IMR-90 (cell line): ENCODE measurements at regions not wholly inside any gene's neighbourhood (a gene's known extent, or its start where the extent isn't known, plus 50 kb on each side); places are given as distances from the start of the nearest gene placed in this dataset.

Experiments used
- ATAC-seq: fragments of 200-7000 bp; cut with Tn5 transposase; 2 replicates; pipeline ENCODE4 v1.9.1; 2020; ENCODE audit warnings: low read depth, mild to moderate bottlenecking, moderate library complexity
- BruUV-seq: library from RNA; stranded (reverse); fragments of 400-500 nt; replicated peaks from 2 replicates; lab custom pipeline; 2021; lab: Mats Ljungman, UMichigan
- CTCF ChIA-PET: fragments of 300-600 bp; formaldehyde crosslinking; extraction: SDS; loops from one replicate; lab custom pipeline; 2021; ENCODE audit warnings: antibody characterized with exemption; lab: Yijun Ruan, JAX
- POLR2A ChIA-PET: fragments of 300-600 bp; sonication (Branson Sonifier 250); formaldehyde crosslinking; loops from one replicate; lab custom pipeline; 2022; ENCODE audit warnings: antibody characterized with exemption; ENCODE audit not compliant: unreplicated experiment; lab: Charles Lee
- DNase-seq: peaks from one replicate; pipeline ENCODE4 v3.0.0; 2013
- H2AFZ ChIP-seq: replicated peaks from 2 replicates; pipeline ENCODE3; 2013; ENCODE audit warnings: low read length, mild to moderate bottlenecking; ENCODE audit not compliant: poor library complexity
- H2AK5ac ChIP-seq: 2 replicates; pipeline ENCODE4 v1.6.1; 2013; ENCODE audit warnings: low read depth, low read length, inconsistent platforms
- H2AK9ac ChIP-seq: replicated peaks from 2 replicates; pipeline ENCODE3; 2013; ENCODE audit warnings: mild to moderate bottlenecking, low read depth, low read length, moderate library complexity; ENCODE audit not compliant: poor library complexity
- H2BK120ac ChIP-seq: 2 replicates; pipeline ENCODE4 v1.6.1; 2013; ENCODE audit warnings: low read depth, low read length, inconsistent platforms
- H2BK15ac ChIP-seq: 3 replicates; pipeline ENCODE4 v1.6.1; 2013; ENCODE audit warnings: low read depth, low read length, inconsistent platforms
- H2BK20ac ChIP-seq: 2 replicates; pipeline ENCODE4 v1.6.1; 2013; ENCODE audit warnings: low read depth, mild to moderate bottlenecking, inconsistent platforms, low read length, moderate library complexity
- H2BK5ac ChIP-seq: 2 replicates; pipeline ENCODE4 v1.6.1; 2013; ENCODE audit warnings: mild to moderate bottlenecking, low read depth, low read length, inconsistent platforms; ENCODE audit not compliant: poor library complexity, severe bottlenecking
- H3K14ac ChIP-seq: replicated peaks from 2 replicates; pipeline ENCODE4 v1.6.1; 2013; ENCODE audit warnings: low read depth, low read length, inconsistent platforms
- H3K18ac ChIP-seq: 2 replicates; pipeline ENCODE4 v1.6.1; 2013; ENCODE audit warnings: low read depth, low read length, control low read depth
- H3K23ac ChIP-seq: 2 replicates; pipeline ENCODE4 v1.6.1; 2013; ENCODE audit warnings: low read depth, low read length, inconsistent platforms
- H3K27ac ChIP-seq: 2 replicates; pipeline ENCODE4 v1.5.1; 2013; ENCODE audit warnings: mild to moderate bottlenecking, control low read depth, low read length; ENCODE audit not compliant: insufficient read depth
- H3K27me3 ChIP-seq: 2 replicates; pipeline ENCODE4 v1.6.1; 2013; ENCODE audit warnings: low read length; ENCODE audit not compliant: control insufficient read depth, insufficient read depth
- H3K36me3 ChIP-seq: 2 replicates; pipeline ENCODE4 v1.6.1; 2013; ENCODE audit warnings: low read length, mixed read lengths; ENCODE audit not compliant: control insufficient read depth, insufficient read depth
- H3K4ac ChIP-seq: 2 replicates; pipeline ENCODE4 v1.6.1; 2013; ENCODE audit warnings: low read depth, low read length, inconsistent platforms
- H3K4me1 ChIP-seq: 2 replicates; pipeline ENCODE4 v1.6.1; 2013; ENCODE audit warnings: low read length, mixed read lengths; ENCODE audit not compliant: control insufficient read depth, insufficient read depth
- H3K4me2 ChIP-seq: 2 replicates; pipeline ENCODE4 v1.6.1; 2013; ENCODE audit warnings: low read depth, mild to moderate bottlenecking, control low read depth, low read length, moderate library complexity
- H3K4me3 ChIP-seq: 2 replicates; pipeline ENCODE4 v1.5.1; 2013; ENCODE audit warnings: low read depth, mild to moderate bottlenecking, control low read depth, low read length, moderate library complexity; ENCODE audit not compliant: insufficient read depth
- H3K56ac ChIP-seq: 2 replicates; pipeline ENCODE4 v1.6.1; 2013; ENCODE audit warnings: low read length, inconsistent platforms; ENCODE audit not compliant: insufficient read depth; ENCODE audit errors: extremely low read depth
- H3K79me1 ChIP-seq, 2 experiments: 2 replicates each; pipeline ENCODE4 v1.6.1; 2013; ENCODE audit warnings: low read length in 2 of 2, inconsistent platforms in 1 of 2, low read depth in 1 of 2
- H3K9ac ChIP-seq: 2 replicates; pipeline ENCODE4 v1.6.1; 2013; ENCODE audit warnings: low read depth, low read length, control low read depth
- H3K9me1 ChIP-seq: 2 replicates; pipeline ENCODE4 v1.6.1; 2013; ENCODE audit warnings: low read length, inconsistent platforms; ENCODE audit not compliant: insufficient read depth
- H3K9me3 ChIP-seq: 2 replicates; pipeline ENCODE4 v1.6.1; 2013; ENCODE audit warnings: low read length; ENCODE audit not compliant: control insufficient read depth, insufficient read depth
- H4K20me1 ChIP-seq: 2 replicates; pipeline ENCODE4 v1.6.1; 2013; ENCODE audit warnings: low read length, inconsistent platforms; ENCODE audit not compliant: insufficient read depth
- H4K5ac ChIP-seq: 2 replicates; pipeline ENCODE4 v1.6.1; 2013; ENCODE audit warnings: mild to moderate bottlenecking, low read depth, low read length, control low read depth
- H4K8ac ChIP-seq, 2 experiments: 2 replicates each; pipeline ENCODE4 v1.6.1; 2013; ENCODE audit warnings: low read depth in 2 of 2, low read length in 2 of 2, control low read depth in 1 of 2, inconsistent platforms in 1 of 2
- H4K91ac ChIP-seq: 2 replicates; pipeline ENCODE4 v1.6.1; 2013; ENCODE audit warnings: low read depth, low read length, inconsistent platforms; ENCODE audit not compliant: insufficient read depth
- BHLHE40 ChIP-seq: fragments of 150-350 bp; IDR thresholded peaks from 2 replicates; pipeline ENCODE4 v1.6.1; 2016; ENCODE audit warnings: mild to moderate bottlenecking, low read depth, low read length
- CEBPB ChIP-seq: IDR thresholded peaks from 2 replicates; pipeline ENCODE4 v1.6.1; 2012; ENCODE audit warnings: low read depth, low read length, improper control_type of control experiment
- CHD1 ChIP-seq: IDR thresholded peaks from 2 replicates; pipeline ENCODE4 v1.6.1; 2012; ENCODE audit warnings: low read depth, low read length, improper control_type of control experiment
- FOS ChIP-seq: fragments of 150-350 bp; IDR thresholded peaks from 2 replicates; pipeline ENCODE4 v1.6.1; 2016; ENCODE audit warnings: low read depth, low read length
- MAFK ChIP-seq: IDR thresholded peaks from 2 replicates; pipeline ENCODE4 v1.6.1; 2012; ENCODE audit warnings: low read depth, low read length, improper control_type of control experiment
- MAZ ChIP-seq: IDR thresholded peaks from 2 replicates; pipeline ENCODE4 v1.6.1; 2012; ENCODE audit warnings: low read depth, mild to moderate bottlenecking, low read length, improper control_type of control experiment, moderate library complexity, borderline replicate concordance
- MXI1 ChIP-seq: IDR thresholded peaks from 2 replicates; pipeline ENCODE4 v1.6.1; 2012; ENCODE audit warnings: low read depth, mild to moderate bottlenecking, low read length, moderate library complexity, borderline replicate concordance
- NFE2L2 ChIP-seq: fragments of 150-350 bp; IDR thresholded peaks from 2 replicates; pipeline ENCODE4 v1.6.1; 2016; ENCODE audit warnings: low read depth, mild to moderate bottlenecking, low read length
- POLR2A ChIP-seq: IDR thresholded peaks from 2 replicates; pipeline ENCODE4 v1.6.1; 2012; ENCODE audit warnings: mild to moderate bottlenecking, low read depth, low read length
- RAD21 ChIP-seq: IDR thresholded peaks from 2 replicates; pipeline ENCODE4 v1.6.1; 2012; ENCODE audit warnings: low read length, improper control_type of control experiment
- RCOR1 ChIP-seq: IDR thresholded peaks from 2 replicates; pipeline ENCODE4 v1.6.1; 2012; ENCODE audit warnings: mild to moderate bottlenecking, low read length, improper control_type of control experiment; ENCODE audit not compliant: insufficient replicate concordance
- RFX5 ChIP-seq: IDR thresholded peaks from 2 replicates; pipeline ENCODE4 v1.8.0; 2012; ENCODE audit warnings: low read depth, mild to moderate bottlenecking, low read length, moderate library complexity
- SMC3 ChIP-seq: fragments of 150-350 bp; IDR thresholded peaks from 2 replicates; pipeline ENCODE4 v1.6.1; 2016; ENCODE audit warnings: low read depth, mild to moderate bottlenecking, antibody characterized with exemption, low read length, moderate library complexity
- USF2 ChIP-seq: fragments of 150-350 bp; IDR thresholded peaks from 2 replicates; pipeline ENCODE4 v1.6.1; 2017; ENCODE audit warnings: mild to moderate bottlenecking, antibody characterized with exemption, low read length, low read depth
- WGBS, 2 experiments: methylation state at CpG; one replicate each; pipeline versions ENCODE4 v1.1.5 to v1.1.7; 2013; ENCODE audit warnings: missing lambda C conversion rate in 2 of 2; ENCODE audit not compliant: insufficient read length in 1 of 2; ENCODE audit errors: extremely low coverage in 2 of 2; 5-methylcytosine and 5-hydroxymethylcytosine counted together
- dilution Hi-C: fragments of 300-500 bp; cut with HindIII; formaldehyde crosslinking; loops from one replicate; pipeline ENCODE4 v1.14.3; 2018; ENCODE audit warnings: low sequenced_read_pairs; ENCODE audit not compliant: unreplicated experiment
- in situ Hi-C: fragments of 300-500 bp; cut with MboI; formaldehyde crosslinking; loops from 3 replicates; pipeline ENCODE4 v1.14.3; 2019; ENCODE audit warnings: low sequenced_read_pairs, inconsistent platforms, mixed read lengths
- intact Hi-C: fragments of 100-400 bp; cut with micrococcal nuclease; formaldehyde crosslinking; loops from 2 replicates; pipeline ENCODE4 v1.10.0; 2022
- TF ChIP-seq, protein P1 (sequence below): fragments of 150-350 bp; IDR thresholded peaks from 2 replicates; pipeline ENCODE4 v1.6.1; 2016; ENCODE audit warnings: low read depth, mild to moderate bottlenecking, low read length, moderate library complexity, borderline replicate concordance
- TF ChIP-seq, protein P2 (sequence below): conservative IDR thresholded peaks from 2 replicates; pipeline ENCODE4 v1.5.1; 2012; ENCODE audit warnings: mild to moderate bottlenecking, low read depth, low read length, improper control_type of control experiment

DNA sequence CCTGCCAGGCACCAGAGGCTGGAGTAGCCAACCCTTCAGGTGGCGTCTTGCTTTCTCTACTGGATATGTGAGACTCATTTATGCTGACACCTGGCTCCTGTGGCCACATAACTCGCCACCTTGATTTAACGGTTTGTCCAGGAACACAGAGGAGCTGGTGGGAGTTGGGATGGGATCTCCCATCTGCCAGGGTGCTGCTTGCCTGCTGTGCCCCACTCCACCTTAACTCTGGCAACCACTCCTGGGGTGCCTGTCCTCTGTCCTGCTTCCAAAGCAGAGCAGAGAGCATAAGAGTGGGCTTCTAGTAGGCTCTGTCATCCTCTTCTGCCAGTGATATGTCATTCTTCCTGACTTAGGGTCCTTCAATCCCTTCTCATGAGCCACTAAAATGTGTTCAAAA lies 63.4 kb upstream of the ZNF423 start:
- H3K9ac ChIP-seq: no peak overlapping the region
- no peak overlapping the region for H4K8ac ChIP-seq
- ChIA-PET POLR2A (no interaction called here), CTCF (interaction anchor here (0.7 kb wide), 1 partner anchor 409 kb away, joined by 4 read pairs; no protein-coding TSS in a partner anchor)
- no peak overlapping the region for H3K4me3 ChIP-seq
- dilution Hi-C loops (no loop called here), in situ Hi-C loops (no loop called here), intact Hi-C loops (no loop called here)
- H2AK9ac ChIP-seq: no peak overlapping the region
- no peak overlapping the region for H2BK15ac ChIP-seq
- no peak overlapping the region for H3K56ac ChIP-seq
- no peak overlapping the region for H4K5ac ChIP-seq
- no peak overlapping the region for H4K91ac ChIP-seq
- H4K20me1 ChIP-seq: no peaks in the 10 kb centered on the region
- ATAC-seq (no peak), DNase-seq (no peak)
- no peaks in the 10 kb centered on the region for H3K9me1 ChIP-seq
- no peak overlapping the region for H2BK5ac ChIP-seq
- no peak overlapping the region for H3K4ac ChIP-seq
- no peak overlapping the region for H3K27ac ChIP-seq
- no peaks in the 10 kb centered on the region for H3K4me1 ChIP-seq
- no peak overlapping the region for H2BK120ac ChIP-seq
- no CpG with 5 or more reads among the region's 3 CpGs for WGBS, 2 experiments
- H3K79me1 ChIP-seq: no peaks in the 10 kb centered on the region
- no peak overlapping the region for H3K18ac ChIP-seq
- no peak overlapping the region for H2BK20ac ChIP-seq
- no peaks in the 10 kb centered on the region for H3K27me3 ChIP-seq
- H3K14ac ChIP-seq: no peak overlapping the region
- no TSS peak for BruUV-seq
- H2AK5ac ChIP-seq: no peak overlapping the region
- H3K36me3 ChIP-seq: no peaks in the 10 kb centered on the region
- H3K23ac ChIP-seq: no peak overlapping the region
- no peaks in the 10 kb centered on the region for H3K9me3 ChIP-seq
- H2AFZ ChIP-seq: no peak overlapping the region
- TF ChIP-seq NFE2L2 (no peak), CEBPB (no peak), SMC3 (no peak), USF2 (no peak), BHLHE40 (no peak), MXI1 (no peak), MAFK (no peak), RAD21 (no peak), POLR2A (no peak), CHD1 (no peak), RFX5 (no peak), MAZ (no peak), RCOR1 (no peak), FOS (no peak)
- TF ChIP-seq, protein P1, sequence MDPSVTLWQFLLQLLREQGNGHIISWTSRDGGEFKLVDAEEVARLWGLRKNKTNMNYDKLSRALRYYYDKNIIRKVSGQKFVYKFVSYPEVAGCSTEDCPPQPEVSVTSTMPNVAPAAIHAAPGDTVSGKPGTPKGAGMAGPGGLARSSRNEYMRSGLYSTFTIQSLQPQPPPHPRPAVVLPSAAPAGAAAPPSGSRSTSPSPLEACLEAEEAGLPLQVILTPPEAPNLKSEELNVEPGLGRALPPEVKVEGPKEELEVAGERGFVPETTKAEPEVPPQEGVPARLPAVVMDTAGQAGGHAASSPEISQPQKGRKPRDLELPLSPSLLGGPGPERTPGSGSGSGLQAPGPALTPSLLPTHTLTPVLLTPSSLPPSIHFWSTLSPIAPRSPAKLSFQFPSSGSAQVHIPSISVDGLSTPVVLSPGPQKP: no peak
- TF ChIP-seq, protein P2, sequence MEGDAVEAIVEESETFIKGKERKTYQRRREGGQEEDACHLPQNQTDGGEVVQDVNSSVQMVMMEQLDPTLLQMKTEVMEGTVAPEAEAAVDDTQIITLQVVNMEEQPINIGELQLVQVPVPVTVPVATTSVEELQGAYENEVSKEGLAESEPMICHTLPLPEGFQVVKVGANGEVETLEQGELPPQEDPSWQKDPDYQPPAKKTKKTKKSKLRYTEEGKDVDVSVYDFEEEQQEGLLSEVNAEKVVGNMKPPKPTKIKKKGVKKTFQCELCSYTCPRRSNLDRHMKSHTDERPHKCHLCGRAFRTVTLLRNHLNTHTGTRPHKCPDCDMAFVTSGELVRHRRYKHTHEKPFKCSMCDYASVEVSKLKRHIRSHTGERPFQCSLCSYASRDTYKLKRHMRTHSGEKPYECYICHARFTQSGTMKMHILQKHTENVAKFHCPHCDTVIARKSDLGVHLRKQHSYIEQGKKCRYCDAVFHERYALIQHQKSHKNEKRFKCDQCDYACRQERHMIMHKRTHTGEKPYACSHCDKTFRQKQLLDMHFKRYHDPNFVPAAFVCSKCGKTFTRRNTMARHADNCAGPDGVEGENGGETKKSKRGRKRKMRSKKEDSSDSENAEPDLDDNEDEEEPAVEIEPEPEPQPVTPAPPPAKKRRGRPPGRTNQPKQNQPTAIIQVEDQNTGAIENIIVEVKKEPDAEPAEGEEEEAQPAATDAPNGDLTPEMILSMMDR: no peak
- H3K4me2 ChIP-seq: no peak overlapping the region
